GM19035 (cell line): ENCODE measurements at regions not wholly inside any gene's neighbourhood (a gene's known extent, or its start where the extent isn't known, plus 50 kb on each side); places are given as distances from the start of the nearest gene placed in this dataset.

Experiments
- ATAC-seq: cut with Tn5 transposase; IDR thresholded peaks from one replicate; pipeline ENCODE4 v1.9.1; 2021; ENCODE audit not compliant: unreplicated experiment

- no peak for ATAC-seq
These were observed 507.3 kb upstream of the CBLB start for GRCh38 chr3:106376016-106376570.

- no peak for ATAC-seq
These were observed 510.5 kb upstream of the CBLB start for GRCh38 chr3:106379251-106379750.

GRCh38 chr3:106380232-106380631, 511.4 kb upstream of the CBLB start:
- no peak for ATAC-seq

- no peak for ATAC-seq
These were observed 512.6 kb upstream of the CBLB start for GRCh38 chr3:106381286-106381938.

- ATAC-seq, result no peak
These were observed 513.1 kb upstream of the CBLB start for GRCh38 chr3:106381939-106382335.

- ATAC-seq, result no peak
These were observed 517.2 kb upstream of the CBLB start for GRCh38 chr3:106386050-106386449.

GRCh38 chr3:106392915-106393314, 524.1 kb upstream of the CBLB start:
- ATAC-seq, result no peak

- ATAC-seq, result no peak
These were observed 528.2 kb upstream of the CBLB start for GRCh38 chr3:106397006-106397405.

GRCh38 chr3:106398891-106399600, 530.2 kb upstream of the CBLB start:
- ATAC-seq, result no peak

GRCh38 chr3:106399761-106400160, 530.9 kb upstream of the CBLB start:
- ATAC-seq, result no peak

GRCh38 chr3:106401666-106402490, 533.1 kb upstream of the CBLB start:
- no peak for ATAC-seq

- ATAC-seq, result no peak
These were observed 534.7 kb upstream of the CBLB start for GRCh38 chr3:106403371-106404145.

GRCh38 chr3:106413683-106414082, 544.9 kb upstream of the CBLB start:
- no peak for ATAC-seq

GRCh38 chr3:106420628-106421027, 551.8 kb upstream of the CBLB start:
- ATAC-seq, result no peak

GRCh38 chr3:106421426-106421825, 552.6 kb upstream of the CBLB start:
- ATAC-seq, result no peak

GRCh38 chr3:106421909-106422308, 553.1 kb upstream of the CBLB start:
- no peak for ATAC-seq

GRCh38 chr3:106423321-106424225, 554.8 kb upstream of the CBLB start:
- ATAC-seq, result no peak

- ATAC-seq, result no peak
These were observed 556.2 kb upstream of the CBLB start for GRCh38 chr3:106425026-106425425.

GRCh38 chr3:106425916-106426315, 557.1 kb upstream of the CBLB start:
- ATAC-seq, result no peak

- no peak for ATAC-seq
These were observed 559.8 kb upstream of the CBLB start for GRCh38 chr3:106428565-106428994.
